Stimulated activated CD8-positive, alpha-beta memory T cell treated with anti-CD3 and anti-CD28 coated beads, Interleukin-7, amount 100 ng/mL, for 4 hours (primary cell): ENCODE measurements at regions not wholly inside any gene's neighbourhood (a gene's known extent, or its start where the extent isn't known, plus 50 kb on each side); places are given as distances from the start of the nearest gene placed in this dataset.

Experiments
- DNase-seq, 2 donors: peaks; one replicate each; pipeline ENCODE4 v3.0.0-alpha.2; 2020; ENCODE audit warnings: low read depth in 2 of 2

DNA sequence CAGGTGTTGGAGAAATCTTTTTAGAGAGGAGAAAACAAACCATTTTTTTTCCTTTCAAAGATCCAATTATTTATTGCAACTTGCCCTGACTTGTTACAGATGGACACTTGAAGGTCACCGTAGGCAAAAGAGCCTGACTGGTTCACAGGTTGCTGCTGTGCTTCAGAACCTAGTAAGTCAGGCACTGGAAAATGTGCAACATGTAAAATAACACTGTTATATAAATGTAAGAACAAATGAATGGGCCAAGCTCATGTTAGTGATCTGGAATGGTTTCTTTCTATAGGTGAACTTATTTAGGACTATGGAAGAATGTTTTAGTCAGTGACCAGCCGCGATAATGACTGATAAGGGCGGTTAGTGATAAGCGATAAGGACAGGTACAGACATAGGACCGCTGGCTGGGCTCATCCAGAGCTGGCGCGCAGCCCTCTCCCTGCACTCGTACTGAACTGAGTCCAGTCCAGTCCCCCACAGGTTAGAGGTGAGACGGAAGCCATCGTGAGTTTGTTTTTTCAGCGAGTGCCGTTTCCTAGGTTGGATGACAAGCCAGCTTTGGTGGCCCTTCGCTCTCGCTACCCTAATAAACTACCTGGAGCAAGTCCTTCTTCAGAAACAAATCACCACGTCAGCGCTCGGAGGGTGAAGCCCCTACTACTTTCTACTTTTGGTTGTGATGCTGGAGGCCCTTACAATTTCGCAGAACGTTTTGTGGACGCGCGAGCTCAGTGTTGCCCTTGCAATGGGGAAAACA, 94.4 kb upstream of the PRDM1 start:
- peak in 1 of 2 donors; percentile 21 for DNase-seq

DNA sequence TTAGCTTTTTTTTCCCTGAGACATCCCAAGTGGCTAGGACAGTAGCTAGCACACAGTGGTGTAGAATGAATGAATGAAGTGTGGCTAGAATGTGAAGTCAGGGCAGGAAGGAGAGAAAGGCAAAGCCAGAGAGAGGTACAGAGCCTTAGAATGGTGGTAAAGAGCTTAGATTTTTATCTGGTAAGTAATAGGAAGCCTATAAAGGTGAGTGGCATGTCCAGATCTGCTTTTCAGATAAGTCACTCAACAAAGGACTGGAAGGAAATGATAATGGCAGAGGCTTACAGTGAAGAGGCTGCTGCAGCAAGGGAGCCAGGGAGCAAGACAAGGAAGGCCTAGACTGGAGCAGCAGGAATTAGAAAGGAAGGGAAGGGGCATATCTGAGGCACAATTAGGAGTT, 96.0 kb upstream of the PRDM1 start:
- DNase-seq: no peak

DNA sequence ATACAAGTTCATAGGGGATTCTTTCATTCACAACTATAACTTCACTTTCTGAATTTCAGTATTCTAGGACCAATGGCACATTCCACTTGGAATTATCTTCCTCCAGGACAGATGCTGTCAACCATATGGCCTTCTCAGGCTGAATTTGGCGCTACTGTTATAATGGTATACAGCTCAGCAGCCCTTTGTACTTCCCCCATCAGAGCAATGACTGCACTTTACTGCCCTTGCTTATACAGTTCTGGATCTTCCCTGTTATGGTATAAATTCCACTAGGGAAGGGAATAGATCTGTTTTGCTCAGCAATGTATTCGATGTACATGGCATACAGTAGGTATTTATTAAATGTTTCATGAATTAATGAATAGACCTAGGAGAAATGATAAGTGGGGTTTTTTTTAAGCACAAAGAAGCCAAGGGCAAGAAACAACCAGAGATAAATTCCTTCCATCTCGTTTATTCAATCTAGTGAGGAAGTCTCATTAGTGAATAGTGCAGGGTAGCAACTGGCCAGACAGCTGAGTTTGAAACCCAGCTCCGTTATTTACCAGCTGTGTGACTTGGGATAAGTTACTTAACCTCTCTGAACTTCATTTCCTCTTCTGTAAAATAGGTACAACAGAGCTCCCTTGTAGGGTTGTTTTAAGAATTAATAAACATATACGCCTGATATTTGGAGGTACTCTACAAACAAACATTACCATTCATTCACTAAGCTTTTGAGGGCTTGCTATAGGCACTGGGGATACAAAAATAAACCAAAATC, 97.1 kb upstream of the PRDM1 start:
- no peak for DNase-seq

DNA sequence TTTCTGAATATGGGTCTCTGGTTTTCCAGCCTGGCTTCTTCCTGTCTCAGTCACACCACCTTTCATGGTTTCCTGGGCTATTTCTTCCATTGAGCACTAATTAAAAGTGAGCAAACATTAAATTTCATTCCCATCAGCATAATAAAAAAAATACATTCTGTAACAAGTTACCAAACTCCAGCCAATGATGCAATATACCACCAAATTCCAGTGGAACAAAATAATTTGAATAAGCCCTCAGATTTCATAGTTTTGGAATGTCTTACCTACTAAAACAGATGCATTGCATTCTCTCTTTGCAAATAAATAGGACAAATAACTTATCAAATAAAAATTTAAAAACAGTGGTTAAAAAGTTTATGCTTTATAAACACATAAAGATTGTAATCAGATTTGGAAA, 97.8 kb upstream of the PRDM1 start:
- DNase-seq: no peak

DNA sequence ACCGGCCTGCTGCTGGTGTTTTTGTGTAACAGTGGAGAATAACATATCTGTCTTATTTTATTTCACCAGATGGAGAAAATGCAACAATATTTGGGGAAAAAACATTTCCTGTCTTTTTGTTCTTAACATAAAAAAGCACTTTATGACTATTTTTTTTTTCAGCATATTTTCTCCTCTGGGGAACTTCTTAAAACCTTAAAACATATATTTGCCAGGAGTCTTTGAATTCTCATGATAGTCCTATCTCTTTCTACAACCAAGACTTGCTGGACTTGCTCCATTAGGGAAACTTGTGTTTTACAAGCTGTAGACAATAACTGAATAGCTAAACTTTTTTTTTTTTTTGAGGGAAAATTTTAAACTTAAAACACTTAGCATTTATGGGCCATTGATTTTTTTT, 98.6 kb upstream of the PRDM1 start:
- DNase-seq: no peak

DNA sequence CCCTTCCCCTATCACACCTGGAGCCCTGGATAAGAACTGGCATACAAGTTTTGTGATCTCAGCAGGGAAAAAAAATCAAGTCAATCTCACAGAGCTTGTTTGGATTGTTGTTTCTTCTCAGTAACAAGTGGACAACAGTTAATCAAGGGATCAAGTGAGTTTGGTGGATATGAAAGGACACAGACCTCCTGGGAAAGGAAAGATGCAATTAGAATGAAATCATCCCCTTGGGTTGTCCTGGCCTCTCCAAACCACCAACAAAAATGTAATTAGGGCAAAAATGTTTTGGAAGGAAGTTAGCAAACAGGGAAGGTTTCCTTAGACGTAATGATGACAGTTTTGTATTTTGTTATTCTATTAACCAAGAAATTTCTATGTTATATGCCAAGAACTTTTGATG, 99.1 kb upstream of the PRDM1 start:
- no peak for DNase-seq

DNA sequence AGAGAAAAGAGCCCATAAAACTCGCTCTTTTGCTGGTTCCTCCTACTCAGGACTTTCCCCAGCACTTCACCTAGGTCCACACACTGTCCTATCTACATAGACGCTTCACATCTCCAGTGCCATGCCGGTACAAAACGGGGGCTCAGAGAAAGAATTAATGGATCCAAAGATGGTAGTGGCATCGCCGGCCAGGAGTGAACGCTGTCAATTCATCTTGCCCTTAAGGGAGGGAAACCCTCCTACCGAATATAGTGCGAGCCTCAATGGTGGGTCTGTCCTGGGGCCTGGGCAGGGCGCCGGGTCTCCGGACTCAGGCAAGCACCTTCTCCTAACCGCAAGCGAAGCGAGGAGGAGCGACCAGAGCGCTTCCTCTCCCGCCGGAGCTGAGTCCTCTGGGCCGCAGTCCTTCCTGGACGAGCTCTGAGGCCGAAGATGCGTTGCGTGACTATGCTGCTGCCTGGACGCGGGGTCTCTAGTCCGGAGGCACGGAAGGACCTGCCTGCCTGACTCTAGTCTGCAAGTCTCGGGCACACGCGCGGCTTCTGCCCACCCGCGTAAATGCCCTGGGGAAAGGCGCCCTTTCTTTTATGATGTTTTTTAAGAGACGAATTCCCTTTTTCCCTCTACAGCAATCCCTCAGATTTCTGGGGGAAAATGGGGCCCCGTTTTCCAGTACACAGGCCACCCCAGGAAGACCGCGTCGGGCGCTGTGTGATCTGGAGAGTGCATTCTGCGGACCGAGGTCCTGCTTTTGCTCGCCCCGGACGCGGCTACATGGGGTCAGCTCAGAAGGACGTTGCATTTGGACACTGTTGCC, 100.1 kb upstream of the PRDM1 start:
- DNase-seq: no peak

DNA sequence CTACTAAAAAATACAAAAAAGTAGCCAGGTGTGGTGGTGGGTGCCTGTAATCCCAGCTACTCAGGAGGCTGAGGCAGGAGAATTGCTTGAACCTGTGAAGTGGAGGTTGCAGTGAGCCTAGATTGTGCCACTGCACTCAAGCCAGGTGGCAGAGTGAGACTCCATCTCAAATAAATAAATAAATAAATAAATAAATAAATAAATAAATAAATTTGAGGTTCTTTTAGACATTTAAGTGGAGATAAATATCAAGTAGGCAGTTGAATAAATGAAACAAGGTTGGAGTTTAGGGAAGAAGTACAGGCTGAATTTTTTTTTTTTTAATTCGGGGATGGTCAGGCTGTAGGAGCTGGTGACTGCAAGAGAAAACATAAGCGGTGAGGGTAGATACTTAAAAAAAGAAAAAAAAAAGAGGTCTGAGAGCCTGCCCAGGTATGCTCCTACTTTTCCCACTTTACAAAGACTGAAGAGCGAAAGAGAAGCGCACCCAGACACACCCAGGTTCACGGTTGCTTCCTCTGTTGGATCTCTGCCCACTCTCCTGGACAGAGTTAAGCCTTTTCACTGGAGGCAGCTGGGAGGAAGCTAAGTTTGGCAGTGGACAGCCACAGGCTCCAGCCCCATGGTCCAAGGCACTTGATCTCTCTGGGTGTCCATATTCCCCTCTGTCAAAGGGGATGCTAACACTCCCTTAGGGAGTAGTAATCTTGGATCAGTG, 100.9 kb upstream of the PRDM1 start:
- no peak for DNase-seq

DNA sequence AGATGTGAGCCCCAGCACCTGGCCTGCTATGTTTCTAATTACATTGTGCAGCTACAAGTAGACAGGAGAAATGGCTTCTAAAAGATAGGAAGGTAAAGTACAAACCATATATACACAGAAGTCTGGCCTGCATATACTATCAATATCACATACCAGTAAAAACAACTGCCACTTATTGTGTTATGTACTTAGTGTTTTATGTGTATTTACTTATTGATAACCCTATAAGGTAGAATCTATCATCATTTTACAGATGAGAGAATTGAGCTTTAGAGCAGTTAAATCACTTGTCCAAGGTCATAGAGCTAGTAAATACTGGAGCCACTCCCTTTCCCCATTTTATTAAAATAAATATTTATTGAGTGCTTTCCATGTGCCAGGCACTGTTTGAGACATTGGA, 102.4 kb upstream of the PRDM1 start:
- no peak for DNase-seq

DNA sequence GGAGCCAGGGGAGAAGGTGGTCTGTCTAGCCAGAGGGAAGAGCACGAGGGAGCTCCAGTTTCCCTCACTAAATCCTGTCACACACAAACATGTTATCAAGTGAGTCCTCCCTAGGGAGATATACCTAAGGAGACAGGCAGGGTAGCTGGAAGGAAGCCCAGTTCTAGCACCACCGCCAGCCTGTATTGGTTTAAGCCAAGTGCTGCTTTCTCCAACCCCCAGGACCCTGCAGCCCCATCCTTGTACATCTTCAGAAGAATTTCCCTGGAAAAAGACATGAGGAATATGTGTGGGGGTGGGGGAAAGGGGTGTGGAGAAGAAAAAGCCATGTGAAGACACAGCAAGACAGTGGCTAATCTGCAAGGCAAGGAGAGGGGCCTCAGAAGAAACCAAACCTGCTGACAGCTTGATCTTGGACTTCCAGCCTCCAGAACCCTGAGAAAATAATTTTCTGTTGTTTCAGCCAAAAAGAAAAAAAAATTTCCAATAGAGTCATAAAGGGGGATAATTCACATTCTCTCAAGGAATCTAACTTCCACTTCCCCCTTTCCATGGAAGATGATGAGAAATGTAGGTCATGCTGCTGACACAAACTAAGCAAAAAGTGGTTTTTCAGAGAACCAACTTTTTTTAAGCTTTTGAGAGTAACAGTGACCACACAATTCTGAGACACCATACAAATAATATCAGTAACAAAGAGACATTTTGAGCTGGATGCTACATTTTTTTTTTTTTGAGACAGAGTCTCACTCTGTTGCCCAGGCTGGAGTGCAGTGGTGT, 103.2 kb upstream of the PRDM1 start:
- DNase-seq: no peak

DNA sequence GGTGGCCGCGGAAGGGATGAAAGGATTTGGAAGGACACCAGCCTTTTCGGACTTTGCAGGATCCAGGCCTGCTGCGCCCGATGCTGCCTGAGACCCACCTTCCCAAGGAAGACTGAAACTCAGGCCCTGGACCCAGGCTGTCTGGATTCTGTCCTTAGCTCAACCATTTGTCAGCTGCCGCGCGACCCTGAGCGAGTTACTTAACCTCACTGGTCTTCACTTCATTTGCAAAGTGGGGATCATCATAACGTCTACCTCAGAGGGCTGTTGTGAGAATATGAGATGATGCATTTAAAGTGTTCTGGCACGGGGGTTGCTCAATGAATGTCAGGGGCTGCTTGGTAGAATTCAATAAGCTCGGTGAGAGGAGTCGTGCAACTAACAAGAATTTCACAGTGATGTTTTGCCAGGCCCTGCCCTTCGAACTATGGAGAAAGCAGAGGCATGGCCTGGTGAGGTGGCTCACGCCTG, 104.2 kb upstream of the PRDM1 start:
- DNase-seq: no peak

DNA sequence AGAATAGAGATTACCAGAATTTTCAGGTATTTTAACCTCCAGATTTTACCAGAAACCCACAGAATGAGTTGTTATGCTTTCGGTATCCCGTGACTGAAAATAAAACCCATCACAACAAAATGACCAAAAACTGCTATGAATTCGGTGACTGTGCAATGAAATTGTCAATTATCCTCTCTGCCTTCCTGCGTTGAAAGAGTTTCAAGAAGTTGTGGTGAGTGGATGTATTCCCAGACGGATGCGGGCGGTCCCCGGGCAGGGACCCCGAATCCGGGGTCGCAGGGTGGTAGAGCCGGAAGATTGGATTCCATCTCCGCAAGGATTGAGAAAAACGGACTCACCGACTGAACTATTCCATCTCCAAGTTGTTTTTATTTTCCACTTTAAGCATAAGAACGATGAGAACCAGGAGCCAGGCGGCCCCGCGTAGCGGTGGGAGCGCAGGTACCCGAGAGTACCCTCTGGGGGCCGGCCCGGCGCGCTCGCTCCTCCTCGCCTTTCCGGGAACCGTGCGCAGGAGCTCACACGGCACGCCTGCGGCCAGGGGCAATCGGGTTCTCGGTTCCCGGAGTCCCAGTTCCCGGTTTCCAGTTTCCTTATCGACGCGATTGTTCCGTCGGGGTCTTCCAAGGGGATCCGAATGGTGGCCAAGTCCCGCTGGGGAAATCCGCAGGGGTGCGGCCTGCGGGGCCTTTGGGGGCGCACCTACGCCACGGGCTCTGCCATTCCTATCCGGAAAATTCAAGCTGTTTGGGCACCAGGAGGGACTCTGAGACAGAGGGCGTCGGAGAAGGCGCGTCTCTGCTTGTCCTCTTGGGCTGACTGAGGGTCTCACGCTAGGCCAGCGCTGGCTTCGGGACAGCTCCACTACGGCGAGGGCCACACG, 104.9 kb upstream of the PRDM1 start:
- DNase-seq: peak in 1 of 2 donors; percentile 21

DNA sequence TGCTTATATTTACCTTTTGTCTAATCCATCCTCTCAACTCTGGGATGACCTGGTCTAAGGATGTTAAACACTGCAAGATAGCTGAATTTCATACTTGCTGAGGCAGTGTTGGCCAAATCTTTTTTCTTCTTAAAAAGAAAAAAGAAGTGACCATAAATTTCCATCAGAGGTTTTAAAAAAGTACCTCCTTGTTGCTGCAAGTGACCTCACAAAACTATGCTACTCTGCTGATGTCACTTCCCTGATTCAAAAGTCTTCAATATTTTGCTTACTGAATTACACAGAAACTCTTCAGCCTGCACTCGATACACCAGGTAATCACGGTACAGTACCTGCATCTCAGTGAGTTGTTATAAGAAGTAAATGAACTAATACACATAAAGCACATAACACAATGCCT, 107.2 kb upstream of the PRDM1 start:
- no peak for DNase-seq

DNA sequence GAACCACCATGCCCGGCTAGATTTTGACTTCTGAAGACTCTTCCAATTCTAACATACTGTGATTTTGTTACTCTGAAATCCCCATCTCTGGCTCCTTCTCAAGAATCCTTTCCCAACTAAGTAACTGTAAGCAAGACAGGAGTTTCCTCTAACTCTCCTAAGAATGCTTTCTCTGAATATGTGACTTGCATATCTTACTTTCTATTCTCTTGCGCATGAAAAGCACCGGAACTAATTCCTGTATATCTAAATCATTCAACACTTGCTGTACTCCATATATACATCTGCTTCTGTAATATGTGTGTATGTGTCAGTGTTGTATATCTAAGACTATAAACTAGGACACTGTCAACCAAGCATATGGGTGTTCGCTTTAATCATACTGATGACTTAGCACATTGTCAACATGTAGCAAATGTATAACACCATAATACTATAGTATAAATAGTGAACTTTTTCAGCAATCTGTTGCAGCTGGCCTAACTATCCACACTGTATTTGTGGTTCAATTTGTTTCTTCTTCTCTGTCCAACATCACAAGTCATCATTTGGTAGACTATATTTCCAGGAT, 108.1 kb upstream of the PRDM1 start:
- no peak for DNase-seq

DNA sequence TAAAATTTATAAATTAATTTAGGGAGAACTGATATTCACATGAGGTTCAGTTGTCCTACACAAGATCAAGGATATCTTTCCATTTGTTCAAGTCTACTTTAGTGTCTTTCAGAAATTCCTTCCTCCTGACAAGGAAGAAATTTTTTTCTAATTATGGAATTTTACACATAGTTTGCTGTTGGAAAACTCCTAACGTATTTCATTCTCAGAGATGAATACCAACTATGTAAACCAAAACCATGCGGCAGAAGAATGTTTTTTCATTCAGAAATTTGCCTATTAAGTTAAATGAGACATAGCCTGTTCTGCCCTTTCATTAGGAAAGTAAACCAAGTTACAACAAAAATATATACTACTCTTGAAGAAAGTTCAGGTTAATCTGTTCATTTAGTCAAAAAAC, 111.2 kb upstream of the PRDM1 start:
- no peak for DNase-seq

DNA sequence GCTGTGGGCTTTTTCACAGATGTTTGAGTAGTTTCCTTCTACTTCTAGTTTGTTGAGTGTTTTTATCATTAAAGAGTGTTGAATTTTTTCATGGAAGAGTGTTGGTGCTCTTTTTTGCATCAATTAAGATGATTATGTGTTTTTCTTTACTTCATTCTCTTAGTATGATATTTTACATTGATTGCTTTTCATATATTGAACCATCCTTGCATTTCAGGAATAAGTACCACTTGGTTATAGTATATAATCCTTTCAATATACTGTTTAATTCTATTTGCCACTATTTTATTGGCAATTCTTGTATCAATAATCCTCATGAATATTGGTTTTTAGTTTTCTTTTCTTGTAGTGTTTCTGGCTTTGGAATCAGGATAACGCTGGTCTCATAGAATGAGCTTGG, 113.7 kb upstream of the PRDM1 start:
- no peak for DNase-seq

DNA sequence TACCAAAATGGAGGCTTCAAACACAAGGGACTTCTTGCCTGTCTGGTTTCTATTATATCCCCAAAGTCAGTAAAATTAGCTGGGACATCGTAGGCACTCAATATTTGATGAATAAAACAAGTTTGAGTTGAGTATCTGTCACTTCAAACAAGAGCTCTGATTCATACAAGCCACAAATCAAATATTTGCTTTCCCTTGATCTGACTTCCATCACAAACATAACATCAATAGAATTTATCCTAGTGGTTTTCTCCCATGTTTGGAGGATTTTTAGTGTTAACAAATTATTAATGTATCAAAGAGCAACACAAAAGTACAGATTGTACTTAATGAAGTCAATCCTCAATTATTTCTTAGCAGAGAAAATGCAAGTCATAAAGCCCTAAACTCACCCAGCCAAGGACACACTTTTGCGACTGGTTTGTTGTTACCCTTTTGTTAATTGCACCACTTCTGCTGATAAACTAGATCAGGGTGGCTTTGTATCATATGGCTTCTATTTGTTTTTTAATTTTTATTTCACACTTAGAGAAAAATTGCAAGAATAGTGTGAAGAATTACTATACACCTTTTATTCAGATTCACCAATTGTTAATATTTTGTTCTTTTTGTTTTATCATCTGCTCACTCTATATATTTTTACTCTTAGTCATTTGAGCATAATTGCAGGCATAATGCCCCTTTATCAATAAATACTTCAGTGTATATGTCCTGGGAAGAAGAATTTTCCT, 117.4 kb upstream of the PRDM1 start:
- no peak for DNase-seq

DNA sequence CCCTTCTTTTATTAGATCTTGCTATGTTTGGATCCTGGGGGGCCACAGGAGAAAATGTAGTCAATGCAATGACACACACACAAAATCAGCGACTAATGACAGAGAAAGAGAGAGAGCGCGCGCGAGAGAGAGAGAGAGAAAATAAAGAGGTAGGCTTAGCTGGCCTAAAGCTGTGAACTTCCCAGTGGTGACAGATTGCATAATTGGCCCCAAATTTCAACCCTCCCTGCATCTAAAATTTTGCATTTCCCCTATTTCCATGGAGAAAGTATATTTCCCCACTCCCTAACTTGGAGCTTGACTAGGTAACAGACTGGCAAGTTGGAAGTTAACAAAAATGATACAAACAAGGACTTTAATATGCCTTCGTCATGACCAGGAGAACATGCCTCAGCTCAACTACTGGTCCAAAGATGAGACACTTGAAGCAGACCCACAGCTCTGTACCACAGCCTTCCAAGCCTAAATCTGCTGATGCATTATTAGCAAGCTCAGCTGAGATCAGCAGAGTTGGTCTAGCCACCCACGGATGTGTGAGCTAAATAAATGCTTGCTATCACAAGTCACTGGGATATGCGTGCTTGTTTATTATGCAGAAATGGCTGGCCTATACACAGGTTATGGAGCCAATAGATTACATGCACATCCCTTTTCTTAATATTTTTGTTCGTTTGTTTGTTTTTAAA, 118.1 kb upstream of the PRDM1 start:
- no peak for DNase-seq
